ENCODE measurements at regions not wholly inside any gene's neighbourhood (a gene's known extent, or its start where the extent isn't known, plus 50 kb on each side); places are given as distances from the start of the nearest gene placed in this dataset.

GRCh38 chr5:38775218-38775840 is 70.5 kb upstream of the OSMR start:
- H3K4me2 ChIP-seq (ENCODE audit: insufficient read depth in 1 of 2, low read depth in 2 of 2, low read length in 2 of 2) = no peak overlapping the region
- H3K4me1 ChIP-seq (replicated peaks in 1 of 4; ENCODE audit: control insufficient read depth in 3 of 4, insufficient read depth in 4 of 4, low read length in 3 of 4) = no peaks in the 10 kb centered on the region
- H4K5ac ChIP-seq (ENCODE audit: insufficient read length, low read depth, low read length) = no peak overlapping the region
- no peak overlapping the region for H2AFZ ChIP-seq (ENCODE audit: low read length)
- no peak overlapping the region for H3K9ac ChIP-seq (replicated peaks in 1 of 4; ENCODE audit: extremely low read depth in 1 of 4, low read depth in 3 of 4, low read length in 3 of 4)
- POLR2A ChIA-PET (ENCODE audit: partially characterized antibody) = no interaction called here
- WGBS, 2 experiments (ENCODE audit: extremely low coverage in 1 of 2, insufficient coverage in 1 of 2, insufficient read length in 1 of 2, insufficient replicate concordance in 2 of 2, low coverage in 1 of 2, low lambda C conversion rate in 2 of 2, missing lambda C conversion rate in 1 of 2) = 87% methylated on average over 5 of the region's 5 CpGs; no CpG with 5 or more reads in 1 of the 2 experiments
- H2BK5ac ChIP-seq (ENCODE audit: low read depth, low read length) = no peak overlapping the region
- no peak overlapping the region for H3K4me3 ChIP-seq (ENCODE audit: extremely low read depth in 1 of 4, insufficient read depth in 2 of 4, low read depth in 3 of 4, low read length in 4 of 4)
- no peak overlapping the region for H3K14ac ChIP-seq (ENCODE audit: insufficient read length)
- H2BK12ac ChIP-seq (ENCODE audit: low read depth, low read length) = no peak overlapping the region
- H3K23ac ChIP-seq (ENCODE audit: insufficient read length) = no peak overlapping the region
- no peak for FAIRE-seq
- CTCF ChIA-PET (ENCODE audit: partially characterized antibody) = interaction anchor here (1.8 kb wide), 1 partner anchor 11 kb away, joined by 4 read pairs; no protein-coding TSS in a partner anchor
- H2BK20ac ChIP-seq (ENCODE audit: low read length) = no peak overlapping the region
- H3K23me2 ChIP-seq (ENCODE audit: low read depth, low read length) = no peaks in the 10 kb centered on the region
- H4K20me1 ChIP-seq (replicated peaks in 1 of 2; ENCODE audit: control insufficient read depth in 1 of 2, insufficient read depth in 2 of 2, low read length in 2 of 2) = no peaks in the 10 kb centered on the region
- H3K9me3 ChIP-seq (ENCODE audit: insufficient read depth in 2 of 2, low read depth in 1 of 2, low read length in 1 of 2) = no peaks in the 10 kb centered on the region
- no peak overlapping the region for H3K18ac ChIP-seq (ENCODE audit: extremely low read depth, low read length)
- H3K79me1 ChIP-seq (ENCODE audit: low read depth, low read length) = no peaks in the 10 kb centered on the region
- H2AK5ac ChIP-seq (ENCODE audit: low read depth, low read length) = no peak overlapping the region
- no peak for DNase-seq (ENCODE audit: low read depth in 1 of 2, low spot score in 2 of 2)
- H3K27me3 ChIP-seq (replicated peaks in 1 of 4; ENCODE audit: control insufficient read depth in 3 of 4, extremely low read depth in 1 of 4, insufficient read depth in 3 of 4, low read length in 3 of 4) = no peaks in the 10 kb centered on the region
- H3K56ac ChIP-seq (replicated peaks; ENCODE audit: insufficient read length, low read depth, low read length) = no peak overlapping the region
- H3K36me3 ChIP-seq (ENCODE audit: control insufficient read depth in 2 of 4, insufficient read depth in 4 of 4, low read length in 3 of 4) = no peaks in the 10 kb centered on the region
- no peak overlapping the region for H3K4ac ChIP-seq (replicated peaks; ENCODE audit: insufficient read length, low read depth, low read length)
- no peak overlapping the region for H3K27ac ChIP-seq (ENCODE audit: low read depth, low read length)
- H2BK15ac ChIP-seq (ENCODE audit: low read length) = no peak overlapping the region
- no peak overlapping the region for H2BK120ac ChIP-seq (replicated peaks; ENCODE audit: low read depth, low read length)
- no peak overlapping the region for H4K8ac ChIP-seq (ENCODE audit: extremely low read depth, insufficient read depth, low read length)
- no peaks in the 10 kb centered on the region for H3K79me2 ChIP-seq (ENCODE audit: control insufficient read depth in 1 of 2, insufficient read depth in 2 of 2, low read length in 2 of 2)
- H4K91ac ChIP-seq (replicated peaks; ENCODE audit: insufficient read length, low read length) = no peak overlapping the region
- TF ChIP-seq CHD2 (IDR thresholded peaks at IDR 0.05; ENCODE audit: low read length) (no peak), USF2 (IDR thresholded peaks at IDR 0.05; ENCODE audit: low read length) (no peak), ZNF274 (IDR thresholded peaks at IDR 0.05; ENCODE audit: borderline replicate concordance, extremely low read depth, low read length) (no peak), BRCA1 (IDR thresholded peaks at IDR 0.05; ENCODE audit: low read depth, low read length) (no peak), HDAC6 (IDR thresholded peaks at IDR 0.05; ENCODE audit: low read depth, low read length) (no peak), TAF7 (optimal IDR thresholded peaks at IDR 0.05; ENCODE audit: borderline replicate concordance, low read depth, low read length) (no peak), ATF2 (IDR thresholded peaks at IDR 0.05; ENCODE audit: low read length) (no peak), FOSL1 (IDR thresholded peaks at IDR 0.05; ENCODE audit: insufficient read depth, low read depth, low read length) (no peak)

All from H1 (cell line).